ENCODE measurements at regions not wholly inside any gene's neighbourhood (a gene's known extent, or its start where the extent isn't known, plus 50 kb on each side); places are given as distances from the start of the nearest gene placed in this dataset.
A peak's percentile ranks its signal among the peaks of the same experiment; 100 is the strongest.
"Not testable (repeated sequence)": the region's sequence is repeated elsewhere in the genome, so short reads cannot be mapped to it uniquely, and the experiment has no call there.

DNA sequence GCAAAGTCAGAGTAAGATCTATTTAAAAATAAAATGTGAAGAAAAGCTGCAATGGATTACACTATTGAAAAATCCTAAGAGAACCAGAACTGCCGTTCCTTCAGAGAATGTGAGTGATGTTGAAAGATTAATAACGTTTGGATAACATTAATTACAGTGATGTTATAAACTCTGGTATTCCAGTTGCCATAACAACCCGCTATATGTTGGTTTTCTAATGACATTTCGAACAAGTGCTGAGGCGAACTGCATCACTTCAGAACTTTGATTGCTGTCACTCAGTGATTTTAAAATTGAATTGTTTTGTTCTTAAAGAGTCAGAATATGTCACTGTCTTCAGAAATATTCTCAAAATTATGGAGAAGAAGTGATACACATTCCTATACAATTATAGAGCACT, 89.4 kb upstream of the KIF2A start:
- H3K4me3 Mint-ChIP-seq (ENCODE audit: low read depth); H3K36me3 Mint-ChIP-seq (ENCODE audit: low read depth); DNase-seq (ENCODE audit: low spot score); H3K4me1 Mint-ChIP-seq (ENCODE audit: low read depth); H3K27ac Mint-ChIP-seq; intact Hi-C loops (cut with micrococcal nuclease): not testable (repeated sequence)
- peaks cover 16% of the 10 kb centered on the region for H3K9me3 Mint-ChIP-seq
- H3K27me3 Mint-ChIP-seq (ENCODE audit: low read depth), result peaks cover 32% of the 10 kb centered on the region

DNA sequence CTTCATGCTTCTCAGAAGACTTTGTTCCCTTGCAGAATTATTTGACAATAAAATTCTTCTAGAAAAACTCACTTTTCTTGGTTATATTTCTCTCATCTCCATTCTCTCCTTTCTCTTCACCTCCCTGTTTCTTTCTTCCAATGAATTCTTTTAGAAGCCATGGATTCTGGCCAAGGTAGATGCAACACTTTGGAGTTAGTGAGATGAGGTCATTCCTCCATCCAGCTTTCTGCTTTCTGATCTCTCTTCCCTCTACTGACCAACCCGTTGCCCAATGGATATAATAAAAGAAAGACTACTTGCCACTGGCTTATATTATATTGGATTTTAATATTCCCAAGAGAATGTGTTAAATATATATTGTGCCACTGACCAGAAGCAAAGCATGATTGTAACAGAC, 88.9 kb upstream of the KIF2A start:
- H3K27ac Mint-ChIP-seq; H3K4me3 Mint-ChIP-seq (ENCODE audit: low read depth); DNase-seq (ENCODE audit: low spot score); intact Hi-C loops (cut with micrococcal nuclease); H3K4me1 Mint-ChIP-seq (ENCODE audit: low read depth); H3K36me3 Mint-ChIP-seq (ENCODE audit: low read depth): not testable (repeated sequence)
- H3K27me3 Mint-ChIP-seq (ENCODE audit: low read depth), result peaks cover 27% of the 10 kb centered on the region
- H3K9me3 Mint-ChIP-seq, result peaks cover 16% of the 10 kb centered on the region

DNA sequence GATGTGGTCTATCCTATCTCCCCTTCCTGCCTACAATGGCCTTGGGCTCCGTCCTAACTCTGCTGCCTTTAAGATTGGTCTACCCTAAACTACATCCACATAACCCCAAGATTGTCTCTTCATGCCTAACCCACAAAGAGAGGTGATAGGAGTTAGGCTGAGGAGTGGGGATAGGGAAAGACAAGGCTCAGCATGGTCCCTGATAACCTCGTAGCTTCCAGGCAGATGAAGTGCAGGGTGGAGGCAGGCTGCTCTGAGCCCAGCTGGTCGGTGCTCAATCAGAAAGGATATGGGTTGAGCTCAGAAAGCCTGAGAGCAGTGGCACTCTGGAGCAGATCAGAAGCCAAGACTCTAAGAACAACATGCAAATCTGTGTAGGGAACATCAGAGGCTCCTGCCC, 87.1 kb upstream of the KIF2A start:
- H3K36me3 Mint-ChIP-seq (ENCODE audit: low read depth); H3K4me3 Mint-ChIP-seq (ENCODE audit: low read depth); intact Hi-C loops (cut with micrococcal nuclease); DNase-seq (ENCODE audit: low spot score); H3K27ac Mint-ChIP-seq: not testable (repeated sequence)
- Mint-ChIP-seq H3K4me1 (ENCODE audit: low read depth) (peaks cover 11% of the 10 kb centered on the region), H3K27me3 (ENCODE audit: low read depth) (peaks cover 20% of the 10 kb centered on the region), H3K9me3 (peaks cover 16% of the 10 kb centered on the region)

DNA sequence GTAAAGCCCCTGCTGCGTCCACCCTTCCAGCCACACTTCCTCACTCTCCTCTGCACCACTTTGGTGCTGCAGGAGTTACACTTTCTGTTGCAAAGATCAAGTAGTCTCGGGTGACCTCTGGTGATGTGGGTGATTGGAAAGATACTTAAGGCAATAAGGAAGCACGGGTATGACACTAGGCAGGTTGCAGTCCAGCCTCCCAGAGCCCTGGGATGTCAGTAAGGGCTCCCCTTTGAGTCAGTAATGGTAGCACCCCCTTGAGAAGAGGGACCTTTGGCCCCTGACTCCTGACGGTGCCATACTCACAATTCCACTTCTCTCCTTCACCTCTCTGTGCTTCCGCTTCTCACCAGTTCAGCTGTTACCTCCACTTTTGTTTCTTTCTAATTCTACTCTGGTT, 84.1 kb upstream of the KIF2A start:
- H3K27ac Mint-ChIP-seq; DNase-seq (ENCODE audit: low spot score); H3K4me3 Mint-ChIP-seq (ENCODE audit: low read depth); H3K27me3 Mint-ChIP-seq (ENCODE audit: low read depth); H3K36me3 Mint-ChIP-seq (ENCODE audit: low read depth); H3K9me3 Mint-ChIP-seq: not testable (repeated sequence)
- peaks cover 22% of the 10 kb centered on the region for H3K4me1 Mint-ChIP-seq (ENCODE audit: low read depth)
- intact Hi-C loops (cut with micrococcal nuclease), result loop anchor here (5.0 kb wide), 2 partner anchors 180 to 315 kb away; partner anchors contain the start of gene DIMT1

DNA sequence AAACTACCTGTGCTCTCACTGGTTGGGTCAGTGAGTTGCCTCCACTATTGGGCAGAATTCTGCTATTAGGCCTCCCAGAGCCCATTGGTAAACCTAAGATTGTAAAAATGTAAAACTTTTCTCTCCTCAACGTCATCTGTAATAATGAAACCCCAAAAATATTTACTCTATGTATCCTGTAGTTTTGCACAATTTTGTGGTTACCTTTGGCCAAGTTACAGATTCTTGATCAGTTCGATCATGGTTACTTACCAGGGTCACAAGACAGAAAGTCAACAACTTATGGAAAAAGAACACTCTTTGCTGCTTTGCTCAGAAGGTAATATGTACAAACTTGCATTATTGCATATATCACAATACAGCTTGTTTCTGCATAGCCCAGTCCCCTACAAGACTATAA, 83.7 kb upstream of the KIF2A start:
- DNase-seq (ENCODE audit: low spot score); H3K9me3 Mint-ChIP-seq; H3K27ac Mint-ChIP-seq; H3K4me3 Mint-ChIP-seq (ENCODE audit: low read depth); H3K27me3 Mint-ChIP-seq (ENCODE audit: low read depth): not testable (repeated sequence)
- H3K36me3 Mint-ChIP-seq (ENCODE audit: low read depth), result peaks cover 12% of the 10 kb centered on the region
- peaks cover 24% of the 10 kb centered on the region for H3K4me1 Mint-ChIP-seq (ENCODE audit: low read depth)
- intact Hi-C loops (cut with micrococcal nuclease), result loop anchor here (5.0 kb wide), 2 partner anchors 180 to 315 kb away; partner anchors contain the start of gene DIMT1

DNA sequence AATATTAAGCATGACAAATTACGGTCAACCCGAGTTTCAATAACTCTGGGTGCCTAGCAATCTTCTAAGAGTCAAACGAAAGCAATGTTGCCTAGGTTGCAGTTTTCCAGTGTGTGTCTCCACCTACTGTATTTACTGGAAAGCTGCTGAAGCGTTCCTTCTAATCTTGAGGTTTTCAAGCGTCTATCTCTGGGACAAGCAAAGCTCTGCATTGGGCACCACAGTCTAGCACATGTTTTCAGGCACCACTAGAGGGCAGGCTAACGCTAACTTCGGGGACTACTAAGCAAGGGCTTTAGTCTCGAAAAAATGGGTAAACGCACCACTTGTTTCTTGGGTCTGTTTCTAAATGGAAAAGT, 82.7 kb upstream of the KIF2A start:
- Mint-ChIP-seq H3K9me3 (peaks cover 18% of the 10 kb centered on the region), H3K4me1 (ENCODE audit: low read depth) (peaks cover 27% of the 10 kb centered on the region), H3K36me3 (ENCODE audit: low read depth) (peaks cover 21% of the 10 kb centered on the region), H3K27ac (peak overlapping the region; percentile 90), H3K4me3 (ENCODE audit: low read depth) (peak overlapping the region; percentile 62)
- intact Hi-C loops (cut with micrococcal nuclease), result loop anchor here (5.0 kb wide), 2 partner anchors 179 to 314 kb away; partner anchors contain the start of gene DIMT1
- peak; percentile 74 for DNase-seq (ENCODE audit: low spot score)
- not testable (repeated sequence) for H3K27me3 Mint-ChIP-seq (ENCODE audit: low read depth)

DNA sequence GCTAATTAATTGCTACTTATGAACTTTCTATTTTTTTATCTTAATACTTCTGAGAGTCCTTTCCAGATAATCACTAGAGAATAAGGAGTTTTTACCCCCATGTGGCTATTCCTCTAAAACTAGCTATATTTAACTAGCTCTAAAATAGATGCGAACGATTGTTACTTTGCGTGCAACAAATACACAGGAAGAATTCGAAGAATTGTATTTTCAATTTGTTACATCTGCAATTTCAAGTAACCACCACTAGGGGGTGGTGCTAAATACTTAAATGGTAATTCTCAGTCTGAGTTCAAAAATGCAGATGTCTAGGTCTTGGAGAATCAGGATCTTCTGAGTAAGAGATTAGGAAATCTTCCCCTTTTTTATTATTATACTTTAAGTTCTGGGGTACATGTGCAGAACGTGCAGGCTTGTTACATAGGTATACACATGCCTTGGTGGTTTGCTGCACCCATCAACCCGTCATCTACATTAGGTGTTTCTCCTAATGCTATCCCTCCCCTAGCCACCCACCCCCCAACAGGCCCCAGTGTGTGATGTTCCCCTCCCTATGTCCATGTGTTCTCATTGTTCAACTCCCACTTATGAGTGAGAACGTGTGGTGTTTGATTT, 80.9 kb upstream of the KIF2A start:
- Mint-ChIP-seq H3K9me3 (peaks cover 32% of the 10 kb centered on the region), H3K36me3 (ENCODE audit: low read depth) (peaks cover 34% of the 10 kb centered on the region), H3K27ac (peak overlapping the region; percentile 90), H3K4me3 (ENCODE audit: low read depth) (peak overlapping the region; percentile 42), H3K4me1 (ENCODE audit: low read depth) (peaks cover 39% of the 10 kb centered on the region)
- not testable (repeated sequence) for H3K27me3 Mint-ChIP-seq (ENCODE audit: low read depth); DNase-seq (ENCODE audit: low spot score)
- intact Hi-C loops (cut with micrococcal nuclease), result loop anchor here (1.0 to 5.0 kb wide), 5 partner anchors 60 to 312 kb away; partner anchors contain the start of gene DIMT1

DNA sequence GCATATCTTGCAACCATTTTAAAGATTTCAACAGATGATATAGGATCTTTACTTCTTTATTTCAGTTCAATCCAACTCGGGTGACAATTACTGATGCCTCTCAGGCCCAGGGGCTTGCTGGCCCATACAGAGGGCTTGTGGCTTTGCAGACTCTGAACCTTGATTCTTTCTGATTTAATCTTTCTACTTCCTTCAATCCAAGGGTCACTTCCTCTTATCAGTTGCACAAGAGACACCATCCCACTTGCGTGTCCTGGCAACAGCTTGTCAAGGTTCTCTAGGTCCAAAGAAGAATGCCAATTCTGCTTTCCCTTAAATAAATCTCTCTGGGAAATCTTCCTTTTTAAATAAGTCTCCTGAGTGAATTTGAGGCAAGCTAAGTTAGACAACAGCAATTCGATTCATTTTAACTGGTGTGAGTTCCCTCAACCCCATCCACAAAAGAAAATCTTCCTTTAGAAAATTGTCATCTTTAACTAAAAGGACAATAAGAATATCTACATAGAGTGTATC, 75.1 kb upstream of the KIF2A start:
- H3K27ac Mint-ChIP-seq; DNase-seq (ENCODE audit: low spot score); intact Hi-C loops (cut with micrococcal nuclease); H3K4me3 Mint-ChIP-seq (ENCODE audit: low read depth); H3K27me3 Mint-ChIP-seq (ENCODE audit: low read depth): not testable (repeated sequence)
- Mint-ChIP-seq H3K4me1 (ENCODE audit: low read depth) (peaks cover 61% of the 10 kb centered on the region), H3K9me3 (peaks cover 23% of the 10 kb centered on the region), H3K36me3 (ENCODE audit: low read depth) (peaks cover 39% of the 10 kb centered on the region)

DNA sequence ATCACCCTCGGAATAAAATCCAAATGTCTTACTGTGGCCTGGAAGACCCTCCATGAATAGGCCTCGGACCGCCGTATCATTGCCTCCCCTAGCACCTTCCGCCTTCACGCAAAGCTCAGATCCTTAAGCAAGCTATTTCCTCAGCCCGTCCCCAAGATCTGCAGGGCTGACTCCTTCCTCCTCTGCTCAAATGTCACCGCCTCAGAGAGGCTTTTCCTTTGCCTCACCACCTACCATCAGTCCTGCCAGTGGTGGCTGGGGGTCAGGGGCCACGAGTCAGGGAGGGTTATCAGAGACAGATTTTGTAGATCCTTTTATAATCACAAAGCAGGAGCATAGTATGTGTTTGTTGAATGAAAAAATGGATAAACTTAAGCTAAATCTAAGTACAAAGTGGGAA, 74.4 kb upstream of the KIF2A start:
- H3K4me3 Mint-ChIP-seq (ENCODE audit: low read depth), result peak overlapping the region; percentile 9
- intact Hi-C loops (cut with micrococcal nuclease), result no loop called here
- peaks cover 66% of the 10 kb centered on the region for H3K4me1 Mint-ChIP-seq (ENCODE audit: low read depth)

DNA sequence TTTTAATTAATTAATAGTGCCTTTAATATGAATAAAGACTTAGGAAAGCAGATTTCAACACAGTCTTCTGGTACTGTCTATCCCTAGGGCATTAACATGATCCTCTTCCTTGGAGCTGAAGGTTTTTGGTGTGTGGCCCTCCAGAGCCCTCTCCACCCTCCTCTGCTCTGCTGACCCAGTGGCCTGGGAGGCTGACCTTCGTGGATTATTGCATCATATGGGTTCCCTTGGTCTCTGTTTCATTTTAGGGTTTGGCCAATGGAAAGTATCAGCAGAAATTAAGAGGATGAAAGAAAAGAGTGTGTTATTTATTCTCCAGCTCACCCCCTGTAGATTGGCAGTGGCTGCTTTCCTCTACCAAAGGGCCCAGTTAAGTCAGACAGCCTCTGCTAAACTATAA, 73.8 kb upstream of the KIF2A start:
- intact Hi-C loops (cut with micrococcal nuclease); H3K27ac Mint-ChIP-seq; H3K4me3 Mint-ChIP-seq (ENCODE audit: low read depth); H3K27me3 Mint-ChIP-seq (ENCODE audit: low read depth); DNase-seq (ENCODE audit: low spot score): not testable (repeated sequence)
- Mint-ChIP-seq H3K9me3 (peaks cover 23% of the 10 kb centered on the region), H3K36me3 (ENCODE audit: low read depth) (peaks cover 31% of the 10 kb centered on the region), H3K4me1 (ENCODE audit: low read depth) (peaks cover 71% of the 10 kb centered on the region)

More for the DNA sequence above, 74.4 kb upstream of the KIF2A start:
- peaks cover 35% of the 10 kb centered on the region for H3K36me3 Mint-ChIP-seq (ENCODE audit: low read depth)
- no peaks in the 10 kb centered on the region for H3K27me3 Mint-ChIP-seq (ENCODE audit: low read depth)
- DNase-seq (ENCODE audit: low spot score), result no peak
- H3K27ac Mint-ChIP-seq, result peak overlapping the region; percentile 62
- H3K9me3 Mint-ChIP-seq, result peaks cover 23% of the 10 kb centered on the region

DNA sequence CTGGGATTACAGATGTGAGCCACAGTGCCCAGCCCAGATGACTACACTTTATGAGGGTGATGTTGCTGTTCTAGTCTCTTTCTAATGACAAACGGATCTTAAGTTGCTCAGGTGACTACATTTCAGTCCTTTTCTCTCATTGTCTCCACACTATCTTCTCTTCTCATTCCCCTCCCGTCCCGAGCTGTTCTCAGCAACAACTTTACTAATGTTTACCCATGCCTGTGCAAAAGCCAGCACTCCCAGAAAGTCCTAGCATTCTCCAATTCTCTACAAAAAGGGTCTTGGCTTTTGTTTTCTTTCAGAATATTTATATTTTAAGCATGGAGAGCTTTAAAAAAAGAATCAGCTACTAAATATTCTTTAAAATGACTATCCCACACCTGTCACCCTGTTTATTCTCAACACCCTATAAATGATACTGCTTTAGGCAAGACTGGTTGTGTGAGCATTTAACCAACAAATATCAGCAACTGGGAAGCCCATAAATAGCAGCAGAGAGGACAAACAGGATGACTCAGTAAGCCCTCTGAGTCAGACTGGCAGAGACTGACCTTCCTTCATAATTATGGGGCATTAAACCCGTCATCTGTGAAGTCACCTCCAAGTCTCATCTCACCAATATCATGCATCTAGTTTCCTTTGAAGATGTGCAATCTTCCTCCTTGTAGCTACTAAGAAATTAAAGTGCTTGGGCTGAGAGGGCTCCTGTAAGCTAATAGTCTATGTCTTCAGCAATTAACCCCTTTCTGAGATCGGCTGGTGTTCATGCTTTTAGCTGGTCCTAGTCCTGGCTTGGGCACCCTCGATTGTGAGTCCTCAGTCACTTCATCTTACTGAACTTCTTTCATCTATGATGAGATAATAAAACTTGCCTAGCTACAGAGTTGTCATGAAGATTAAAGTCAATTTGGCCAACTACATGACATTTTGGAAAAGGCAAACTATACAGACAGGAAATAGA, 72.6 kb upstream of the KIF2A start:
- intact Hi-C loops (cut with micrococcal nuclease); H3K27me3 Mint-ChIP-seq (ENCODE audit: low read depth); H3K4me3 Mint-ChIP-seq (ENCODE audit: low read depth); DNase-seq (ENCODE audit: low spot score): not testable (repeated sequence)
- Mint-ChIP-seq H3K36me3 (ENCODE audit: low read depth) (peaks cover 21% of the 10 kb centered on the region), H3K27ac (peak overlapping the region; percentile 88), H3K9me3 (peaks cover 13% of the 10 kb centered on the region), H3K4me1 (ENCODE audit: low read depth) (peaks cover 74% of the 10 kb centered on the region)

DNA sequence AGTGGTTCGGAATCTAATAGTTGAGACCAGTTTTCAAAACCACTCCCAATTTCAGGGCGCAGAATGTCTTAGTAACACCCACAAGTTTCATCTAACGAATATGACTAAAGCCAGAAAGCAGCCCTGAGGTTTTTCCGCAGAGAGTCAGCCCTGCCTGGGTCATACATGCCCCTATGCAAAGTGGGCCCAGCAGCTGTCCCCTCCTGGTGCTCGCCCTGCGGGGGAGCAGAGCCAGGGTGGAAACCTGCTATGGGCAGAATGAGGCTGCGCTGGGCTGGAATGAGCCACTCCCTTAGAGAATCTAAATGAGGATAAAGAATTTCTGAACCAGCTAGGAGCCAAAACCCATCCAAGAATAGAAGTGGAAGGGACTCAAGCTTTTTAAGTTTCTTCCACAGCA, 69.4 kb upstream of the KIF2A start:
- H3K4me3 Mint-ChIP-seq (ENCODE audit: low read depth); H3K27me3 Mint-ChIP-seq (ENCODE audit: low read depth); H3K36me3 Mint-ChIP-seq (ENCODE audit: low read depth); H3K9me3 Mint-ChIP-seq: not testable (repeated sequence)
- Mint-ChIP-seq H3K27ac (peak overlapping the region; percentile 90), H3K4me1 (ENCODE audit: low read depth) (peaks cover 72% of the 10 kb centered on the region)
- intact Hi-C loops (cut with micrococcal nuclease), result loop anchor here (1.0 to 5.0 kb wide), 3 partner anchors 20 to 71 kb away; partner anchors contain the start of gene KIF2A
- peak; percentile 30 for DNase-seq (ENCODE audit: low spot score)

Measured in activated T-helper 2 cell treated with anti-CD3 and anti-CD28 coated beads, Interferon-gamma antibody, Interleukin-2, Interleukin-4, amounts not matched to agents 10 μg/mL and 5 μg/mL and 100 μg/mL, durations not matched to agents 14 hours and 24 hours and 36 hours (primary cell).